Iris pigment epithelial cell (primary cell): ENCODE measurements at regions not wholly inside any gene's neighbourhood (a gene's known extent, or its start where the extent isn't known, plus 50 kb on each side); places are given as distances from the start of the nearest gene placed in this dataset.
"Not testable (repeated sequence)": the region's sequence is repeated elsewhere in the genome, so short reads cannot be mapped to it uniquely, and the experiment has no call there.

Experiments
- DNase-seq: peaks from one replicate; pipeline ENCODE4 v3.0.0-alpha.2; 2011; ENCODE audit warnings: low read depth

DNA sequence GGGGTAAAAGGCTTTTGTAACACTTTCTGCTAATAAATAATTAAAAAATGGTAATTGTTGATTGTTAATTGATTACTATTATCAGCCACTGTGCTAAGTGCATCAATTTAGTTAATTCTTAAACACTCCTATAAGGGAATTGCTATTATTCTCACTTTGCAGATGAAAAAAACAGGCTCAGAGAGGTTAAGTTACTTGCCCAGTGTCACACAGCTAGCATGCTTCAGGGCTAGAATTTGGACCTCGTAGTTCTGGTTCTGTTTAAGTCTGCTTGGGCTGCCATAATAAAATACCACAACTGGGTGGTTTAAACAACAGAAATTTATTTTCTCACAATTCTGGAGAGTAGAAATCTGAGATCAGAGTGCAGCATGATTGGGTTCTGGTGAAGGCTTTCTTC is 164.8 kb upstream of the TBX18 start:
- no peak for DNase-seq

DNA sequence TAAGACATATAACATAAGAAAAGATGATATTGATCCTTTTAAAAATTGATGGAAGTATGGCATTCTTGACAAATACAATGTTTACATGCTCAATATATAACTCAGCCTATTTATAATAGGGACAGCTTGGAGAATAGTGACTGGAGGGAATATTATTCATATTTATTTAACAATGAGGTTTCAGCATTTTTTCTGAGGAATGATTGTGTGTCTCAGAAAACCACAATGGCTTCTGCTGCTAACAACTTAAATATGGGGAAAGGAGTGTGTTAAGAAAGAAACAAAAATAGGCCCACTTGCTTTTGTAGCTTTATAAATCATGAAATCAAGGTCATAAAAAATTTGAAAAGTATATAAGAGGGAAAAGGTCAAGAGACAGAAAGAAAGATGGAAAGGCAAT is 163.2 kb upstream of the TBX18 start:
- no peak for DNase-seq

DNA sequence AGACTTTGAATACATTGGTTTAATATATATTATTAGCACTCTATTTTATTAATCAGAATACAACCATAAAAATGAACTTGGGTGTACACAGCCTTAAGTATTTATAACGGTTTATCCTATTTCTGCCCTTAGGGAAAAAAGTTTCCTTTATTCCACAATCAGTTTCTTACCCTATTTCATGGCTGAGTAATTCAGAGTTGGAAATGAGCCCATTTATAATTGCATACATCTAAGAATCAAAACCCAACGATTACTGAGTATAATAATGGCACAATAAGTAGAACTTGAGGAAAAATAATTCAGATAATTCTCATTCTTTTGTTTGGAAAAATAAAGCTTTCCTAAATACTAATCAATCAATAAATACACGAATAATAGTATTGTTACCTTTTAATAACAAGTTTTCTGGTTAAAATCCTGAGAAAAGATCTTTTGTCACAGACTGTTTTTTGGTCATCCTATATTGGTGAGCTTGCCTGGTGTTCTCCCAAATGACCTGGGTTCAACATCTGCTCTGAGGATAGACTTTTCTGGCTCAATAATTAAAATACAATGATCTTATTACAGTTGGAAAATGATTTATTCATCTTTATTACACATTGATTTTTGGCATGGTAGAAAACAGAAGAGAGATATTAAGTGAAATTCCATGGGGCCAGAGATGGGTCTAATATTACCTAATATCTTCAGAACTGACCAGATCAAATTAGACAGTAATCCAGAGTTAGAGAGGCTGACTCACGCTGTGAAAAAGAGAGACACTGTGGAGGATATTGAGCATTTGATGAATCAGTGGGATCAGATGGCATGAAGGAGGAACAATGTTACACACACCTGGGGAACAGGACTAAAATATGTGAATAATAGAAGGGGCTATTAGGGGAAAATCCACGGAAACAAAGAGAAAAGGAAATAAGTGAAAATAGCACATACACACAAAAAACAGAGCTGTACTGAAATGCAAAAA is 162.1 kb upstream of the TBX18 start:
- peak; percentile 59 for DNase-seq

DNA sequence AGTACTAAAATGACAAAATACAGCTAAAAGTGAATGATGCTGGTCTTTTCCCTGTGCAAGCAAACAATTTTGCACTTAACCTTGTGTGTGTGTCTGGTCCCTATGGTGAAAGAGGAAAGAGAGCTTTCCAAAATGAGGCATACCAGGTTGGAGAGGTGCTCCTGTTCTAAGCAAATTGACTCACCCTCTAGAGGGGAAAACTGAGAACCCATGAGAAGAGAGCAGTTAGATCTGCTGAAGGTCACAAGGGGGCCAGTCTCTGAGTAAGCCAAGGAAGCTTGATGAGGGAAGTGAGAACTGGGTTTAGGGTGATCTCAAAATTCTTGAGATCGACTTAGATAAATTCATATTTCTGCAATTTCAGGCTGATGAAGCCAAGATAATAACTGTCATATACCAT is 157.5 kb upstream of the TBX18 start:
- peak; percentile 3 for DNase-seq

DNA sequence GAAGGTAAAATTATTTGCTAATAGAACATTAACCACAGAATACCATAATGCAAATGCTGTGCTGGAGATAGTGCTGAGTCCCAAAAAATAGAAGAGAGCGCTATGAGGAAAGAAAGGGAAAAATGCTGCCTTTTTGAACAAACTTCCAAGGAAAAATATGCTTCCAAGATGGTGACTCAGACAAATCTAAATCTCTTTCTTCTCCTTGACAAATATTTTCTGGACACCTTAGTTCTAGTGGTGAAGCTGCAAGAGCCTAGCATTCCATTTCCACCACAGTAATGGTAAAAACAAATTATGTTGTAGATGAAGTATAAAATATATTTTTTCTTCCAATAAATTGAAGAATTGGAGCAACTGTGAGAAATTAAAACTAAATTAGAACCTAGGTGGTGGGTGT is 155.6 kb upstream of the TBX18 start:
- DNase-seq: no peak

DNA sequence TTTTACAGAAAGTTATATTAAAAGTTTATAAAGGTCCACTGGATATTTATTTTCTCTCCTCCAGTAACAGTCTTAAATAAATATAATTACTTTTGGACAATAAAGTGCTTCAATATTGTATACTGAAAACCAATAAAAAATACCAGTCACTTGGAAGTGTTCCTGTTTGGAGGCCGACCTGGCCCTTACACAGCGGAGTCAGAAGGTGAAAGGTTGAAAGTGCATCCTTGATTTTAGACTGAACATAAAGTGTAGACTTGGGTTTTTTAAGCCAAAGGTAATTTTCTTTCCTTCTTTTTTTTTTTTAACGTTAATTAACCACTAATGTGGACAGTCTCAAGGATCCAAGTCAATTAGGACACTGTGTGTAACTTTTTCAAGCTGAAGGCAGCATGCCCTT is 152.3 kb upstream of the TBX18 start:
- DNase-seq: no peak

DNA sequence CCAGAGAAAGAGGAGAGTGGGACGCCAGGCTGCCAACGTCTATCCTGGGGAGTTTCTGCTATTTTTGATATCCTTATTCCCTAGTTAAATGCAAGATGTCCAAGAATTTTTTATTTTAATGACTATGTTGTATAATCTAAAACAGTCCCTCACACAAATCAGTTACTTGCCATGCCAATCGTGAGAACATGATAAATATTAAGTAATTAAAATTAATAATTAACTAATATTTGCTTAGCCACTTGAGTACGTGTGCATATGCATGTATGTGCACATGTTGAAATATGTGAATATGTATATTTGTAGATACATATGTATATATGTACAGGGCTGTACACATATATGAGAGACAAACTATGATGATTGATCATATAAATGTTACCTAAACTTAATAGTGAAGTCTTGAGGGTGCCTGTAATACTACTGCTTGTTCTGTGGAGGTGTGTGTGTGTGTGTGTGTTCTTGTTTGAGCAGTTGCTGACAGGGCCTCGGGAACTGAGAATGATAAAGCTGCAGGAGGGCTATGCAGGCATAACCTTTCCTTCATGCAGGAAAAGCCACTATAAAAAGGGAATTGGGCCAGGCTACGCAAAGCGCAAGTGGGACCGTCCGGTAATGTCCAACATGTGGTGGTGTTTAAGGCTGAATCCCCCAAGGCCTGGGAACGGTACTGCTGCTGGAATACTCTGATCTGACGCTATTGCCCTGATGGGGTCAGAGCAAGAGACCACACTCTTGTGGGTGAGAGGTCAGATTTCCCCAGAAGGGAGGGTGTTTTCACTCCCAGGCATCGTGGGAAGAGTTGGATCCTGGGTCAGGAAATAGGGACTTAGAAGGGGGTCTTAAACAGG is 148.3 kb upstream of the TBX18 start:
- DNase-seq: no peak

DNA sequence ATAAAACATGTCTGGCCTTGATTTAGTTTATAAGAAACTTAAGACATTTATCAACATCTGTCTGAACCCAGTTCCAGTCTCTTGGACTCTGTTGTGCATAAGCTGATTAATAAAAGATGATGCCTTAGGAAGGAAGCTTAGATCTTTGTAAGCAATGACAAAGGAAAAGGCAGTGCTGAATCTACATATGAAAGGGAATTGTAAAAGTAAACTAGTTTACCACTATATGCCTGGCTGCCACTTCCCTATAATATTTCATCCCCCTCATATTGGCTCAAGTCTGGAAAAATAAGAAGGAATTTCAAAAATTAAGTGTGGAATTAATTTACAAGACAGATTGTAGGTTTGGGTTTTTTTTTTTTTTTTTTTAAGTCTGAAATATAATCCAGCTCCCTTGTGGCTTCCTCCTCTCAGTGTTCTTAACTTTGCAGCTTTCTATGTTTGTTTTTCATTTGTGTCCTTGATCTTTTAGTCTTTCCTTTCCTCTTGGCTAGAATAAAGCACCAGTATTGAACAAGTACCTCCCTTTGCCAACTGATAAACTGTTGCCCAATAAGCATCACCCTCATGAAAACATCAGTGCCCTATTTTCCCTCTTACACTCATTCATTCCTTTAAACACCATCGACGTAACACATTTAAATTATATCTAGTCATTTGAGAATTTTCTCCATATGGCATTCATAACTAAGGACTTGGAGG is 146.7 kb upstream of the TBX18 start:
- DNase-seq: no peak

DNA sequence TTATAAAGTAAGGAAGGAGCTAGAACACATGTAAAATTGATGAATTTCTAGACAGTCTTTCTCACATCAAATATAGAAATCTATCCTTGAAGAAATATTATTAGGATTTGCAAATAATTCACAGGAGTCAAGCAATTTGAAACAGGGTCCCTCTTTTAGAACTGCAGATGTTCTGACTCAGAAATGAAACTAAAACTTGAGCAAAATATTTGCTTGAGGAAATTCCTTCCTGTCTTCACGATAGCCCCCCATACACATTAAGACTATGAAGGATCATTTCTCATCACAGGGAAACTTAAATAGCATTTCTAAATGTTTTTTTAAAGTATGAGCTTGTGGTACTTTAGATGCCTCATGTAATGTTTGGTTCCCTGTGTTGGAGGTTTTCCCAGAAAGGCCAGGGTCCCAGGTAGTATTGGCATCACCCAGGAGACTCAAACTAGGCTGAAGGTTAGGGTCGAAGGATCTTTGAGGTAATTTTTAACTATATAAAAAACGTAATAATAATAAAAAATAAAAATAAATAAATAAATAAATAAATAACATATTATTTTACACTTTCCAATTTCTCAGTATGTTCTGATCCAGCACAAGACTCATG is 144.0 kb upstream of the TBX18 start:
- no peak for DNase-seq

DNA sequence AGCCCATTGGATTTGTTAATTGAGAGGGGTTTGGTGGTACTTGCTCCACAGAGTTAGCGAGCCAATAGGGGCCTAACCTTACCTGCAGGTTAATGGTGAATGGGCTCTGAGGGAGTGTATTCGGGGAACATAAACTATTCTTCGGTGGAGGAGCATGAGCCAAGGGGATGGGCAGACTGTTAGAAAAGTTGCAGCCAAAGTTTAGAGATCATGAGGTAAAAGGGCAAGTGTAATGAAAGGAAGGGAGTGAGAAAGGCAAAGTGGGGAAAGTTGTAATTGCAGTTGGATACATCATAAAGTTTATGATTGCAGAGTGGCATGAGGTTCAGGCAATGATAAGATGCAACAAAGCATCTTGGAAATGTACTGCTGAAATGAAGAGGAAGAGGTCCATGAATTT is 142.1 kb upstream of the TBX18 start:
- no peak for DNase-seq

DNA sequence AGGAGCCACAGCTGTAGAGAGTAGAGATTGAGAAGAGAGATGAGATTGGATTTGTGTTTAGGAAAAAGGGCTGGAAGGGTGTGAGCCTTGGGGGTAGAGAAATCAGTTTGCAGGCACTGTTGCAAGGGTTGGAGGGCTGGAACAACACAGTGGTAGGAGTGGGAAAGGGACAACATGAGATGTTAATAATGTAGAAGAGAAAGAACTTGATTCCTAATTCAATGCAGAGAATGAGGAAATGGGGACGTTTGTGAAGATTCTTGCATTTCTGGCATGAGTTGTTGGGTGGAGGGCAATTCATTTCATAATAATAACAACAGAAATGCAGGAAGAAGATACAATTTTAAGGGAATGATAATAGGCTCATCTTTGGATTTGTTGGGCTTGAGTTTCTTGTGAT is 141.4 kb upstream of the TBX18 start:
- no peak for DNase-seq

DNA sequence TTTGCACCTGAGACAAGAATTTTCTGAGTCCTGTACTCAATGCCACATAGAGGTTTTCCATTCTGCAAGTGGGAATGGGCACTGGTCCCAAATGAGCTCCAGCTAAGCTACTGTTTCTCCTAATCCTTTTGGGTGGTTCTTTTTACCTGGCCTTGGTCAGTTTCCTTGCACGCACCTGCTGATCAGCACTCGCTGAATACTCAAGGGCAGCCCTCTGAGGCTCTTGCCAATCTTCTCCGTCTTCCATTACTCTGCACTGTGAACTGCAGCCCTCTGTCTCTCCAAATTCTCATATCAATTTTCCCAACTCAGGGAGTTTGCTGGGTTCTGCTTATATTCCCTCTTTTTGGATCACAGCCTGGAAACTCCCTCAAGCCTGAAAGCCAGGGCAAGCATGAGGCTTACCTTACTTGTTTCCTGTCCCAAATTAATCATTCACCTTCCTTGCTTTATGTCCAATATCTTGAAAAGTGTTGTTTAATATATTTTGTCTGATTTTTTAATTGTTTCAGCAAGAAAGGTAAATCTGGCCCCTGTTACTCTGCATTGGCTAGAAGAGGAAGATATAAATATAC is 138.0 kb upstream of the TBX18 start:
- DNase-seq: no peak

DNA sequence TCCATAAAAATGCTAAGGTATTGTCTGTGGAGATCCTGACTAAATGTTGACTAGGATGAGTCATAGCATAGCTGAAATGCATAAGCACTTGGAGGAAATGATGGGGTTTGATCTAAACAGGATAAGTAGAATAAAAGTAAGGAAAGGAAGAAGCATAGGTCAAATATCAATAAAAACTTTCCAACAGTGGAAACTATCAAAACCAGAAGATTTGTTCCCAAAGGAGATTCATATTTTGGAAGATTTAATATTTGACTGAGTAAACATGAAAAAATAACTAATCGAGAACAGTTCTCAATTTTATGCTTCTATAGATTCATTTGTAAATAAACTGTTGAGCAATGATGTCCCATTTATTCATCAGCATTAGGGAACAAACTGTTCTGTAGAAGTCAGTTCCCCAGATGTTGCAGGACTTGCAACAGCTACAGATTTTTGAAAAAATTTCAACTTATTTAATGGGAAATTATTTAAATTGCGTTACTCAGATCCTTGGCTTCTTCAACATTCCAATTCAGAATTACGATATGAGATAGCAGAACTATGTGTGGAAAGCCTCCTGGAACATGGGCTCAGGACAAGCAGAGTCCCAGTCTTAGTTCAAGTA is 133.7 kb upstream of the TBX18 start:
- DNase-seq: peak; percentile 88

DNA sequence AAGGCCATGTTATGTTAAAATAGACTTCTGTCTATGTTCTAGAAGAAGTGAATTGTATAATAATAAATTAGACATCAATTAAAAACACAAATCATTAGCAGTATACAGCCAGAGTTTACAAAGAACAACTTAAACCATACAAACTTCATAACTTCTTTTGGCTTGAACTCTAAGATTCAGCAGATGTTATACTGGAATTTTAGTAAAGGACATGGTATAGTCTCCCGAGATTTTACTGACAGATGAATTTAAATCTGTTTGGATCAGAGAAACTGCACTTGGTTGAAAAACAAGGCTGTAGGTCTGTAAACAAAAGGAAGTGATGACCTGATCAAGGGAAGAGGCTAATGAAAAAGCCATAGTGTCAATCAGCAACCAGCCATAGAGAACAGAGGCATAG is 132.6 kb upstream of the TBX18 start:
- DNase-seq: no peak

DNA sequence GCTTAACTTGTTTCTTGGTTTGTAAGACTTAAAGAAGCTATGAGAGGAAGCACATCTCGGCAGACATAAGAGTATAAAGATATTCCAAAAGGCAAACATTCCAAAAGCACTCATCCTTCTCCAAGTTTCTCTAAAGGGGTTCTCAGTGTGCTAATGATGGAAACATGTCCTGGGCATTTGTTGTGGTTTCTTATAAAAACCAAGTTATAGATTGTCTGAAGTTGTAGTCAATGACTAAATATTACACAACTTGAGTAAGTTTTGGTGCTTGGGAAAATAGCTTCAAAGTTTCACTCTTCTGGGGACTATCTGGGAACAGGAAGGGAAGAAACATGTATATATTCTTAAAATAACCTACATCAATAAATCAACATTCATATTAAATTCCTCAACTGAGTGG is 128.3 kb upstream of the TBX18 start:
- peak; percentile 70 for DNase-seq

DNA sequence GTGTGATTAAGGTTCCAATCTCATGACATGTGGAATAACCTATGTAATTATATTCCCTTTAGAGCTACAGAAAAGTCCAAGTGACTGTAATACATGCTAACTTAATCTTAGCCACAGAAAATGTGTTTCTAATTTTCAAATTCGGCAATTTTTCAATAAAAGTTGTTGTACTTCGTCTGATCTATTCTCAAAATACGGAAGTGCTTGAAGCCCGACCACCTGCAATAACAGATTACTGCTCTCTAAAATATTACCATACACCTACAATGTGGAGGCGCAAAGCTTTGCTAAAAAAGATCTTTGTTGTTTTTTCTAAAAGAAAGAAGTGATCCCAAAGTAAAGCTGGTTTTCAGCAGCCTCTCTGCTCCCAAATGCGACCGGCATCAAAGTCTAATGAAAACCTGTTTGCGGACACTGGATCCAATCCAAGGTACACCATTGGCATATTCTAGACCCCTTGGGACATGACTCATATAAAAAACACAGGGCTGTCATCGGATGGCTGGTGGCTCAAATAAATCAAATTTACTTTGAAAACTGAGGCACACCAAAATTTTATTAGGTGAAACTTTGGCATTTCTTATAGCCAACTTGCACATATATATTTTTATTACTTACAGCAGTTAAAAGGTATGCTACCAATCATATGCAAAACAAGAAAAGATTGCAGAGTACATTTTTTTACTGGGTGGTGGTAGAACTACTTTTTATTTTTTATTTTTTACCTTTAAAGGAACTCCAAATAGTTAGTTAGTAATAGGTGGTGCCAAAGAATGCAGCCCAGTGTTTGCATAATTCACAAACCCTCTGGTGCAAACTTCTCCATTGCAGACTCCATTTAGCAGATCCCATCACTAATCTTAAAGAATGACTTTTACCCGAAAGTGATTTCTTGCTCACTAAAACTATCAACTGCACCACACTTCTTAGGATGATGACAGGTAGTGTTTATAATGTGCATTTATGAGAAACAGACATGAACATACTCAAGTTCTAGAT is 118.7 kb upstream of the TBX18 start:
- DNase-seq: no peak

DNA sequence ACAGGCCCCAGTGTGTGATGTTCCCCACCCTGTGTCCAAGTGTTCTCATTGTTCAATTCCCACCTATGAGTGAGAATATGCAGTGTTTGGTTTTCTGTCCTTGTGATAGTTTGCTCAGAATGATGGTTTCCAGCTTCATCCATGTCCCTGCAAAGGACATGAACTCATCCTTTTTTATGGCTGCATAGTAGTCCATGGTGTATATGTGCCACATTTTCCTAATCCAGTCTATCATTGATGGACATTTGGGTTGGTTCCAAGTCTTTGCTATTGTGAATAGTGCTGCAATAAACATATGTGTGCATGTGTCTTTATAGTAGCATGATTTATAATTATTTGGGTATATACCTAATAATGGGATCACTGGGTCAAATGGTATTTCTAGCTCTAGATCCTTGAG is 115.0 kb upstream of the TBX18 start:
- not testable (repeated sequence) for DNase-seq

DNA sequence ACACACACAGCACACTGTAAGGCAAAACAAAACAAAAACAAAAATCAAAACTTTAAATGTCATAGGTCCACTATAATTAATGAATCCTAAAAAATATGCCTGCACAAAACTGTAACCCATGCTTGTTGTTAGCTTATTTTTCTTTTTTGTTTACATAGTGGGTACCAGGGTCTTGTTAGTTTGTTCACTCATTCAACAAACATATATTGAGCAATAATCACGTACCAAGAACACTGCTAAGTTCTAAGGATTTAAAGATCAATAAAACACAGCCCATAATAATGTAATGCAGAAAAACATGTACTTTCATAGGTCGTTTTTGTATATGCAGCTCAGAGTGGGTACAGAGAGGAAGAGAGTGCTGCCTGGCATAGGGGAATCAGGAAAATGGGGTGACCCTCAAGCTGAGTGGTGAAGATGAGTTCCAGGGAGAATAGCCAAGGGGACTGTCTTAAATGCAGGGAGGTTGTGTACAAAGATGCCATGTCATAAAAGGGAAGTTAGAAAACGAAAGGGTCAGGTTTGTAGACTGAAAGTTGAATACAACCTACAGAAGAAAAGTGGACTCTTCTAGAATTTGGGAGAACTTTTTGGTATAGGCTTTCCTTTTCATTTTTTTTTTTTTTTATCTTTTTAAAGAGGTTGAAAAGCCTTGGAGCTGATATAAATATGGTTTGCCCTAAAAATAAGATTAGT is 113.3 kb upstream of the TBX18 start:
- DNase-seq: no peak

DNA sequence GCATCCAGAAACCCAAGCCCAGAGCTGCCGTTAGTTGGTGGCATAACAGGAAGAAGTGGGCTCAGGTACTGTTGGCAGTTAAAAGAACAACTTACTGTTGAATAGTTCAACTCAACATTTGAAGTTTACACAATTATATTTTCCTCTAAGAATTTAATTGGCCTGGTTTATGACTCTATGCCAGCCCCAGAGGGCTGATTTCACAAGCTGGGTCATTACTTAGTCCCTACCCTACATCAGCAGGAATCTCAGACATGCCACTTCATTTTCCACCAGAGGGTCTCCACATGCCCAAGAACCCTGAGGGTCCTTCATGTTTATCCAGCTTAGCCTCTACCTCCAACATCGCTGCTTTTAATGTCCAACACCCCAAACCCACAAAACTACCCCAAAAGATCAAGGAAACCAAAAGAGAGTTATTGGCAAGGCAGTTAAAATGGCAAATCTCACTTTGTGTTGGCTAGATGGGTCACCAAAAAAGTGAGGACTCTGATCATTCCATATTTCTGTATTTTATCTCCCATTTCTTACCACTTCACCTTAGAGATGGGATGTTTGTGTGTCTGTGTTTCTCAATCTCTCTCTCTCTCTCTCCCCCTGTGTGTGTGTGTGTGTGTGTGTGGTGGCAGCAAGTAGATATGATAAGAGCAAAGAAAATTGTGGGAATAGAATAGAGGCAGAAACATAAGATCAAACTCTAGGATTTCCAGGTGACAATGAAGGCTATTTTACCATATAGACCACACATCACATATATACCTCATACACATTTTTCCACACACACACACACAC is 112.5 kb upstream of the TBX18 start:
- no peak for DNase-seq
